ENCODE measurements at regions not wholly inside any gene's neighbourhood (a gene's known extent, or its start where the extent isn't known, plus 50 kb on each side); places are given as distances from the start of the nearest gene placed in this dataset.

DNA sequence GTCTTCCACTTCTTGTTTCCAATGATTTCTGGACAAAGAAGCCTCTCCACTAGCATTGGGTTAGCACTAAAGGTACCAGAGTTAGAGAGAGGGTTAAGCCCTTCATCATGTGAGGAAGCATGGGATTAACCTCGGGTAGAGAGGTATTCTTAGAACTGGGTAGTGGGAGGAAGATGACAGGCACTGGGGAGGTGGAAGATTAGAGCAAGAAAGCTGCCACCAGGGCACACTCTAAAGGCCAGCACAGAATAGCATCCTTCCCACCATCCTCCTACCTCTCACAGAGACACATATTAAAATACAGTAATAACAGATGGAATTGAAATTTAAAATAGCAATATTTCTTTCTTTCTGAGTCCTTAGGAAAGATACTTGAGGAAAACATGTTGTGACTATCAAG lies 84.5 kb upstream of the PCDH20 start:
- TF ChIP-seq FOSL1 (IDR thresholded peaks at IDR 0.05; ENCODE audit: low read depth): no peak
- TF ChIP-seq ZNF274 (IDR thresholded peaks at IDR 0.05; ENCODE audit: low read depth, low read length): no peak
- TF ChIP-seq JUND (IDR thresholded peaks at IDR 0.05): no peak
- no peak for TF ChIP-seq YY1 (IDR thresholded peaks at IDR 0.05; ENCODE audit: extremely low read depth, insufficient replicate concordance, low read depth, low read length)
- TF ChIP-seq ELF1 (IDR thresholded peaks at IDR 0.05; ENCODE audit: borderline replicate concordance, low read depth): no peak
- TF ChIP-seq EGR1 (IDR thresholded peaks at IDR 0.05; ENCODE audit: low read depth): no peak
- no peak for TF ChIP-seq SIN3A (IDR thresholded peaks at IDR 0.05; ENCODE audit: low read depth)
- no peak for TF ChIP-seq CBX3 (IDR thresholded peaks at IDR 0.05; ENCODE audit: low read depth)
- TF ChIP-seq, protein P1, sequence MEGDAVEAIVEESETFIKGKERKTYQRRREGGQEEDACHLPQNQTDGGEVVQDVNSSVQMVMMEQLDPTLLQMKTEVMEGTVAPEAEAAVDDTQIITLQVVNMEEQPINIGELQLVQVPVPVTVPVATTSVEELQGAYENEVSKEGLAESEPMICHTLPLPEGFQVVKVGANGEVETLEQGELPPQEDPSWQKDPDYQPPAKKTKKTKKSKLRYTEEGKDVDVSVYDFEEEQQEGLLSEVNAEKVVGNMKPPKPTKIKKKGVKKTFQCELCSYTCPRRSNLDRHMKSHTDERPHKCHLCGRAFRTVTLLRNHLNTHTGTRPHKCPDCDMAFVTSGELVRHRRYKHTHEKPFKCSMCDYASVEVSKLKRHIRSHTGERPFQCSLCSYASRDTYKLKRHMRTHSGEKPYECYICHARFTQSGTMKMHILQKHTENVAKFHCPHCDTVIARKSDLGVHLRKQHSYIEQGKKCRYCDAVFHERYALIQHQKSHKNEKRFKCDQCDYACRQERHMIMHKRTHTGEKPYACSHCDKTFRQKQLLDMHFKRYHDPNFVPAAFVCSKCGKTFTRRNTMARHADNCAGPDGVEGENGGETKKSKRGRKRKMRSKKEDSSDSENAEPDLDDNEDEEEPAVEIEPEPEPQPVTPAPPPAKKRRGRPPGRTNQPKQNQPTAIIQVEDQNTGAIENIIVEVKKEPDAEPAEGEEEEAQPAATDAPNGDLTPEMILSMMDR (IDR thresholded peaks at IDR 0.05 in 2 of 3, conservative IDR thresholded peaks at IDR 0.05 in 1 of 3; ENCODE audit: borderline replicate concordance in 1 of 3, insufficient read depth in 1 of 3, low read depth in 2 of 3, low read length in 2 of 3): no peak
- TF ChIP-seq RAD21 (IDR thresholded peaks at IDR 0.05; ENCODE audit: low read depth): no peak
- TF ChIP-seq EZH2phosphoT487 (IDR thresholded peaks at IDR 0.05; ENCODE audit: borderline replicate concordance): no peak
- TF ChIP-seq POLR2AphosphoS5 (IDR thresholded peaks at IDR 0.05; ENCODE audit: low read depth, low read length): no peak
- TF ChIP-seq POLR2A (IDR thresholded peaks at IDR 0.05; ENCODE audit: borderline replicate concordance, extremely low read depth, insufficient read depth, insufficient read length): no peak
- TF ChIP-seq EZH2 (IDR thresholded peaks at IDR 0.05): no peak
- TF ChIP-seq, protein P2, sequence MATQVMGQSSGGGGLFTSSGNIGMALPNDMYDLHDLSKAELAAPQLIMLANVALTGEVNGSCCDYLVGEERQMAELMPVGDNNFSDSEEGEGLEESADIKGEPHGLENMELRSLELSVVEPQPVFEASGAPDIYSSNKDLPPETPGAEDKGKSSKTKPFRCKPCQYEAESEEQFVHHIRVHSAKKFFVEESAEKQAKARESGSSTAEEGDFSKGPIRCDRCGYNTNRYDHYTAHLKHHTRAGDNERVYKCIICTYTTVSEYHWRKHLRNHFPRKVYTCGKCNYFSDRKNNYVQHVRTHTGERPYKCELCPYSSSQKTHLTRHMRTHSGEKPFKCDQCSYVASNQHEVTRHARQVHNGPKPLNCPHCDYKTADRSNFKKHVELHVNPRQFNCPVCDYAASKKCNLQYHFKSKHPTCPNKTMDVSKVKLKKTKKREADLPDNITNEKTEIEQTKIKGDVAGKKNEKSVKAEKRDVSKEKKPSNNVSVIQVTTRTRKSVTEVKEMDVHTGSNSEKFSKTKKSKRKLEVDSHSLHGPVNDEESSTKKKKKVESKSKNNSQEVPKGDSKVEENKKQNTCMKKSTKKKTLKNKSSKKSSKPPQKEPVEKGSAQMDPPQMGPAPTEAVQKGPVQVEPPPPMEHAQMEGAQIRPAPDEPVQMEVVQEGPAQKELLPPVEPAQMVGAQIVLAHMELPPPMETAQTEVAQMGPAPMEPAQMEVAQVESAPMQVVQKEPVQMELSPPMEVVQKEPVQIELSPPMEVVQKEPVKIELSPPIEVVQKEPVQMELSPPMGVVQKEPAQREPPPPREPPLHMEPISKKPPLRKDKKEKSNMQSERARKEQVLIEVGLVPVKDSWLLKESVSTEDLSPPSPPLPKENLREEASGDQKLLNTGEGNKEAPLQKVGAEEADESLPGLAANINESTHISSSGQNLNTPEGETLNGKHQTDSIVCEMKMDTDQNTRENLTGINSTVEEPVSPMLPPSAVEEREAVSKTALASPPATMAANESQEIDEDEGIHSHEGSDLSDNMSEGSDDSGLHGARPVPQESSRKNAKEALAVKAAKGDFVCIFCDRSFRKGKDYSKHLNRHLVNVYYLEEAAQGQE (IDR thresholded peaks at IDR 0.05; ENCODE audit: low read depth): no peak
- TF ChIP-seq SRF (IDR thresholded peaks at IDR 0.05; ENCODE audit: low read depth): no peak
- no peak for TF ChIP-seq CEBPB (IDR thresholded peaks at IDR 0.05; ENCODE audit: low read depth)
- TF ChIP-seq SP1 (IDR thresholded peaks at IDR 0.05; ENCODE audit: low read depth): no peak
- TF ChIP-seq ZFX (IDR thresholded peaks at IDR 0.05): no peak
- no peak for TF ChIP-seq TCF7L2 (IDR thresholded peaks at IDR 0.05; ENCODE audit: borderline replicate concordance, extremely low read depth, insufficient read depth, insufficient read length)
- Histone ChIP-seq H3K79me2 (ENCODE audit: insufficient read depth, low read length) (no peaks in the 10 kb centered on the region), H4K20me1 (ENCODE audit: insufficient read depth) (no peaks in the 10 kb centered on the region), H3K9me2 (ENCODE audit: insufficient read depth) (no peaks in the 10 kb centered on the region), H3K4me1 (ENCODE audit: control insufficient read depth in 1 of 2, insufficient read depth in 2 of 2, low read length in 2 of 2) (no peaks in the 10 kb centered on the region), H3K4me3 (replicated peaks in 1 of 2; ENCODE audit: low read depth in 1 of 2, low read length in 2 of 2) (no peak overlapping the region), H2AFZ (ENCODE audit: low read depth, low read length, poor library complexity, severe bottlenecking) (no peak overlapping the region), H3K27me3 (ENCODE audit: insufficient read depth, low read length) (no peaks in the 10 kb centered on the region), H3K9me3 (ENCODE audit: control insufficient read depth in 1 of 2, insufficient read depth in 1 of 2, low read depth in 1 of 2, low read length in 2 of 2) (no peaks in the 10 kb centered on the region; a peak in 1 of 4 replicates), H3K36me3 (ENCODE audit: control insufficient read depth in 1 of 2, insufficient read depth in 2 of 2, low read length in 2 of 2) (no peaks in the 10 kb centered on the region), H3K27ac (ENCODE audit: low read depth, low read length) (no peak overlapping the region), H3K9ac (ENCODE audit: low read length) (no peak overlapping the region), H3K4me2 (ENCODE audit: low read length) (no peak overlapping the region)
- intact Hi-C loops (cut with micrococcal nuclease): loop anchor here (10.0 kb wide), 1 partner anchor 65 kb away; no protein-coding TSS in a partner anchor
- ATAC-seq: no peak
- BruUV-seq (replicated peaks): no TSS peak
- ChIA-PET CTCF (no interaction called here), POLR2A (no interaction called here), RAD21 (ENCODE audit: low non-redundant PET in 1 of 2, low total read pairs in 2 of 2, uncharacterized antibody in 2 of 2, unreplicated experiment in 2 of 2) (no interaction called here)
- no peak for DNase-seq (ENCODE audit: low read depth, low spot score)

All from HCT116 (cell line).